HCT116 (cell line): ENCODE measurements at regions not wholly inside any gene's neighbourhood (a gene's known extent, or its start where the extent isn't known, plus 50 kb on each side); places are given as distances from the start of the nearest gene placed in this dataset.

Experiments
- ATAC-seq: fragments of 200-7000 bp; cut with Tn5 transposase; 2 replicates; pipeline ENCODE4 v1.9.1; 2020; ENCODE audit warnings: mild to moderate bottlenecking, moderate library complexity
- BruUV-seq: library from RNA; stranded (reverse); fragments of 400-500 nt; replicated peaks from 2 replicates; lab custom pipeline; 2021; lab: Mats Ljungman, UMichigan
- CTCF ChIA-PET: fragments of 300-600 bp; sonication (Branson Sonifier 250); formaldehyde crosslinking; loops from one replicate; lab custom pipeline; 2021; ENCODE audit warnings: antibody characterized with exemption; lab: Charles Lee
- POLR2A ChIA-PET: fragments of 300-600, 350-600 bp; sonication (Branson Sonifier 250); formaldehyde crosslinking; loops from one replicate; lab custom pipeline; 2021; ENCODE audit warnings: antibody characterized with exemption; lab: Charles Lee
- RAD21 ChIA-PET, 2 experiments: fragments of 300-600 bp; sonication (Branson Sonifier 250); formaldehyde crosslinking; loops; one replicate each; lab custom pipeline; 2023; ENCODE audit warnings: low total read pairs in 2 of 2; ENCODE audit not compliant: uncharacterized antibody in 2 of 2, unreplicated experiment in 2 of 2, low non-redundant PET in 1 of 2; lab: Charles Lee
- DNase-seq: peaks from one replicate; pipeline ENCODE4 v3.0.0-alpha.2; 2010; ENCODE audit warnings: low read depth, low spot score
- H2AFZ ChIP-seq: fragments of 200-600 bp; shearing (Covaris generic), sonication (generic); 2 replicates; pipeline ENCODE4 v1.6.1; 2017; ENCODE audit warnings: low read depth, mixed run types, mixed read lengths, antibody characterized with exemption, low read length; ENCODE audit not compliant: poor library complexity, severe bottlenecking
- H3K27ac ChIP-seq: 2 replicates; pipeline ENCODE4 v1.5.1; 2012; ENCODE audit warnings: low read depth, low read length
- H3K27me3 ChIP-seq: fragments of 200-600 bp; sonication (generic); 2 replicates; pipeline ENCODE4 v1.6.1; 2016; ENCODE audit warnings: mixed run types, low read length, mixed read lengths; ENCODE audit not compliant: insufficient read depth
- H3K36me3 ChIP-seq, 2 experiments: fragments of 200-500 bp in 1 of 2; fragments of 200-600 bp in 1 of 2; sonication (Bioruptor generic) in 1 of 2; sonication (generic) in 1 of 2; 2 replicates each; pipeline versions ENCODE4 v1.5.1 to v1.6.1; 2014 to 2016; ENCODE audit warnings: low read length in 2 of 2, inconsistent platforms in 1 of 2, mixed read lengths in 1 of 2, mixed run types in 1 of 2; ENCODE audit not compliant: insufficient read depth in 2 of 2, control insufficient read depth in 1 of 2
- H3K4me1 ChIP-seq, 2 experiments: fragments of 200-600 bp in 1 of 2; sonication (generic) in 1 of 2; 2 replicates each; pipeline versions ENCODE4 v1.5.1 to v1.6.1; 2012 to 2017; ENCODE audit warnings: low read length in 2 of 2, inconsistent platforms in 1 of 2, mild to moderate bottlenecking in 1 of 2, mixed read lengths in 1 of 2, mixed run types in 1 of 2, moderate library complexity in 1 of 2; ENCODE audit not compliant: insufficient read depth in 2 of 2, control insufficient read depth in 1 of 2
- H3K4me2 ChIP-seq: fragments of 200-600 bp; sonication (generic); 2 replicates; pipeline ENCODE4 v1.6.1; 2017; ENCODE audit warnings: mixed run types, low read length, mixed read lengths
- H3K4me3 ChIP-seq, 2 experiments: fragments of 200-600 bp in 1 of 2; sonication (generic) in 1 of 2; replicated peaks in 1 of 2; 2 replicates each; pipeline ENCODE4 v1.5.1; 2011 to 2016; ENCODE audit warnings: low read length in 2 of 2, control low read depth in 1 of 2, low read depth in 1 of 2, mild to moderate bottlenecking in 1 of 2, mixed read lengths in 1 of 2, mixed run types in 1 of 2
- H3K79me2 ChIP-seq: fragments of 200-600 bp; sonication (generic); 2 replicates; pipeline ENCODE4 v1.6.1; 2017; ENCODE audit warnings: mild to moderate bottlenecking, mixed run types, low read length, moderate library complexity, mixed read lengths; ENCODE audit not compliant: insufficient read depth
- H3K9ac ChIP-seq: fragments of 200-600 bp; sonication (generic); 2 replicates; pipeline ENCODE4 v1.6.1; 2016; ENCODE audit warnings: low read length, mixed read lengths
- H3K9me2 ChIP-seq: fragments of 200-600 bp; sonication (generic), shearing (Covaris generic); 2 replicates; pipeline ENCODE4 v1.6.1; 2017; ENCODE audit warnings: mixed run types, mild to moderate bottlenecking, moderate library complexity; ENCODE audit not compliant: insufficient read depth
- H3K9me3 ChIP-seq, 2 experiments: fragments of 200-500 bp in 1 of 2; fragments of 200-600 bp in 1 of 2; sonication (Bioruptor generic) in 1 of 2; sonication (generic) in 1 of 2; 2 replicates each; pipeline ENCODE4 v1.6.1; 2014 to 2017; ENCODE audit warnings: low read length in 2 of 2, mixed read lengths in 2 of 2, inconsistent platforms in 1 of 2, low read depth in 1 of 2, mild to moderate bottlenecking in 1 of 2, mixed run types in 1 of 2, moderate library complexity in 1 of 2; ENCODE audit not compliant: control insufficient read depth in 1 of 2, insufficient read depth in 1 of 2
- H4K20me1 ChIP-seq: fragments of 200-600 bp; sonication (generic), shearing (Covaris generic); 2 replicates; pipeline ENCODE4 v1.6.1; 2017; ENCODE audit warnings: mixed run types, mild to moderate bottlenecking, moderate library complexity; ENCODE audit not compliant: insufficient read depth
- CBX3 ChIP-seq: IDR thresholded peaks from 2 replicates; pipeline ENCODE4 v1.6.1; 2012; ENCODE audit warnings: low read depth
- CEBPB ChIP-seq: IDR thresholded peaks from 2 replicates; pipeline ENCODE4 v1.6.1; 2012; ENCODE audit warnings: low read depth
- EZH2phosphoT487 ChIP-seq: fragments of 200-600 bp; IDR thresholded peaks from 2 replicates; pipeline ENCODE4 v1.6.1; 2018; ENCODE audit warnings: antibody characterized with exemption, borderline replicate concordance
- JUND ChIP-seq: IDR thresholded peaks from 2 replicates; pipeline ENCODE4 v1.6.1; 2012
- POLR2AphosphoS5 ChIP-seq: IDR thresholded peaks from 2 replicates; pipeline ENCODE4 v1.6.1; 2011; ENCODE audit warnings: mild to moderate bottlenecking, low read depth, low read length, moderate library complexity
- RAD21 ChIP-seq: IDR thresholded peaks from 2 replicates; pipeline ENCODE4 v1.6.1; 2012; ENCODE audit warnings: low read depth, mild to moderate bottlenecking
- SP1 ChIP-seq: IDR thresholded peaks from 2 replicates; pipeline ENCODE4 v1.6.1; 2012; ENCODE audit warnings: low read depth
- SRF ChIP-seq: IDR thresholded peaks from 2 replicates; pipeline ENCODE4 v1.6.1; 2012; ENCODE audit warnings: low read depth
- ZFX ChIP-seq: fragments of 450-650 bp; IDR thresholded peaks from 2 replicates; pipeline ENCODE4 v1.6.1; 2017
- ZNF274 ChIP-seq: fragments of 200-500 bp; sonication (Bioruptor generic); IDR thresholded peaks from 2 replicates; pipeline ENCODE4 v1.6.1; 2014; ENCODE audit warnings: mild to moderate bottlenecking, low read depth, low read length, inconsistent platforms
- intact Hi-C: fragments of 100-400 bp; cut with micrococcal nuclease; formaldehyde crosslinking; loops from 2 replicates; pipeline ENCODE4 v1.10.0; 2022
- TF ChIP-seq, protein P1 (sequence below): IDR thresholded peaks from 2 replicates; pipeline ENCODE4 v1.6.1; 2012; ENCODE audit warnings: low read depth
- TF ChIP-seq, protein P2 (sequence below): IDR thresholded peaks from 2 replicates; pipeline ENCODE4 v1.6.1; 2012
- TF ChIP-seq, protein P3 (sequence below), 3 experiments: fragments of 200-600 bp in 1 of 3; sonication (generic) in 1 of 3; IDR thresholded peaks in 2 of 3; conservative IDR thresholded peaks in 1 of 3; 2 replicates each; pipeline ENCODE4 v1.5.1; 2012 to 2017; ENCODE audit warnings: low read depth in 2 of 3, low read length in 2 of 3, antibody characterized with exemption in 1 of 3, borderline replicate concordance in 1 of 3, control low read depth in 1 of 3, mild to moderate bottlenecking in 1 of 3, mixed read lengths in 1 of 3, mixed run types in 1 of 3, moderate library complexity in 1 of 3; ENCODE audit not compliant: insufficient read depth in 1 of 3

GRCh38 chr1:82110366-82111254 is 309.9 kb downstream of the ADGRL2 start:
- H3K9me2 ChIP-seq, result no peaks in the 10 kb centered on the region
- no peak for TF ChIP-seq JUND
- TF ChIP-seq RAD21, result no peak
- TF ChIP-seq SP1, result no peak
- no peak for TF ChIP-seq ZFX
- TF ChIP-seq EZH2phosphoT487, result no peak
- no peak for TF ChIP-seq CBX3
- TF ChIP-seq, protein P1, sequence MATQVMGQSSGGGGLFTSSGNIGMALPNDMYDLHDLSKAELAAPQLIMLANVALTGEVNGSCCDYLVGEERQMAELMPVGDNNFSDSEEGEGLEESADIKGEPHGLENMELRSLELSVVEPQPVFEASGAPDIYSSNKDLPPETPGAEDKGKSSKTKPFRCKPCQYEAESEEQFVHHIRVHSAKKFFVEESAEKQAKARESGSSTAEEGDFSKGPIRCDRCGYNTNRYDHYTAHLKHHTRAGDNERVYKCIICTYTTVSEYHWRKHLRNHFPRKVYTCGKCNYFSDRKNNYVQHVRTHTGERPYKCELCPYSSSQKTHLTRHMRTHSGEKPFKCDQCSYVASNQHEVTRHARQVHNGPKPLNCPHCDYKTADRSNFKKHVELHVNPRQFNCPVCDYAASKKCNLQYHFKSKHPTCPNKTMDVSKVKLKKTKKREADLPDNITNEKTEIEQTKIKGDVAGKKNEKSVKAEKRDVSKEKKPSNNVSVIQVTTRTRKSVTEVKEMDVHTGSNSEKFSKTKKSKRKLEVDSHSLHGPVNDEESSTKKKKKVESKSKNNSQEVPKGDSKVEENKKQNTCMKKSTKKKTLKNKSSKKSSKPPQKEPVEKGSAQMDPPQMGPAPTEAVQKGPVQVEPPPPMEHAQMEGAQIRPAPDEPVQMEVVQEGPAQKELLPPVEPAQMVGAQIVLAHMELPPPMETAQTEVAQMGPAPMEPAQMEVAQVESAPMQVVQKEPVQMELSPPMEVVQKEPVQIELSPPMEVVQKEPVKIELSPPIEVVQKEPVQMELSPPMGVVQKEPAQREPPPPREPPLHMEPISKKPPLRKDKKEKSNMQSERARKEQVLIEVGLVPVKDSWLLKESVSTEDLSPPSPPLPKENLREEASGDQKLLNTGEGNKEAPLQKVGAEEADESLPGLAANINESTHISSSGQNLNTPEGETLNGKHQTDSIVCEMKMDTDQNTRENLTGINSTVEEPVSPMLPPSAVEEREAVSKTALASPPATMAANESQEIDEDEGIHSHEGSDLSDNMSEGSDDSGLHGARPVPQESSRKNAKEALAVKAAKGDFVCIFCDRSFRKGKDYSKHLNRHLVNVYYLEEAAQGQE, result no peak
- TF ChIP-seq, protein P2, sequence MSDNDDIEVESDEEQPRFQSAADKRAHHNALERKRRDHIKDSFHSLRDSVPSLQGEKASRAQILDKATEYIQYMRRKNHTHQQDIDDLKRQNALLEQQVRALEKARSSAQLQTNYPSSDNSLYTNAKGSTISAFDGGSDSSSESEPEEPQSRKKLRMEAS, result no peak
- no peak for TF ChIP-seq POLR2AphosphoS5
- no peak for TF ChIP-seq CEBPB
- no peak for TF ChIP-seq ZNF274
- TF ChIP-seq, protein P3, sequence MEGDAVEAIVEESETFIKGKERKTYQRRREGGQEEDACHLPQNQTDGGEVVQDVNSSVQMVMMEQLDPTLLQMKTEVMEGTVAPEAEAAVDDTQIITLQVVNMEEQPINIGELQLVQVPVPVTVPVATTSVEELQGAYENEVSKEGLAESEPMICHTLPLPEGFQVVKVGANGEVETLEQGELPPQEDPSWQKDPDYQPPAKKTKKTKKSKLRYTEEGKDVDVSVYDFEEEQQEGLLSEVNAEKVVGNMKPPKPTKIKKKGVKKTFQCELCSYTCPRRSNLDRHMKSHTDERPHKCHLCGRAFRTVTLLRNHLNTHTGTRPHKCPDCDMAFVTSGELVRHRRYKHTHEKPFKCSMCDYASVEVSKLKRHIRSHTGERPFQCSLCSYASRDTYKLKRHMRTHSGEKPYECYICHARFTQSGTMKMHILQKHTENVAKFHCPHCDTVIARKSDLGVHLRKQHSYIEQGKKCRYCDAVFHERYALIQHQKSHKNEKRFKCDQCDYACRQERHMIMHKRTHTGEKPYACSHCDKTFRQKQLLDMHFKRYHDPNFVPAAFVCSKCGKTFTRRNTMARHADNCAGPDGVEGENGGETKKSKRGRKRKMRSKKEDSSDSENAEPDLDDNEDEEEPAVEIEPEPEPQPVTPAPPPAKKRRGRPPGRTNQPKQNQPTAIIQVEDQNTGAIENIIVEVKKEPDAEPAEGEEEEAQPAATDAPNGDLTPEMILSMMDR (IDR thresholded peaks at IDR 0.05 in 2 of 3, conservative IDR thresholded peaks at IDR 0.05 in 1 of 3; ENCODE audit: borderline replicate concordance in 1 of 3, insufficient read depth in 1 of 3, low read depth in 2 of 3, low read length in 2 of 3), result no peak
- no peak for TF ChIP-seq SRF
- H3K9ac ChIP-seq, result no peak overlapping the region
- H3K9me3 ChIP-seq, result no peaks in the 10 kb centered on the region
- no peaks in the 10 kb centered on the region for H3K36me3 ChIP-seq
- no peaks in the 10 kb centered on the region for H3K4me1 ChIP-seq
- POLR2A ChIA-PET, result no interaction called here
- H3K4me2 ChIP-seq, result no peak overlapping the region
- H3K27me3 ChIP-seq, result no peaks in the 10 kb centered on the region
- no peaks in the 10 kb centered on the region for H3K79me2 ChIP-seq
- ATAC-seq, result no peak
- H2AFZ ChIP-seq, result no peak overlapping the region
- no peaks in the 10 kb centered on the region for H4K20me1 ChIP-seq
- no peak overlapping the region for H3K4me3 ChIP-seq
- DNase-seq, result no peak
- no peak overlapping the region for H3K27ac ChIP-seq
- no TSS peak for BruUV-seq
- RAD21 ChIA-PET, result no interaction called here
- intact Hi-C loops, result no loop called here
- CTCF ChIA-PET, result no interaction called here
